ENCODE measurements at regions not wholly inside any gene's neighbourhood (a gene's known extent, or its start where the extent isn't known, plus 50 kb on each side); places are given as distances from the start of the nearest gene placed in this dataset.

DNA sequence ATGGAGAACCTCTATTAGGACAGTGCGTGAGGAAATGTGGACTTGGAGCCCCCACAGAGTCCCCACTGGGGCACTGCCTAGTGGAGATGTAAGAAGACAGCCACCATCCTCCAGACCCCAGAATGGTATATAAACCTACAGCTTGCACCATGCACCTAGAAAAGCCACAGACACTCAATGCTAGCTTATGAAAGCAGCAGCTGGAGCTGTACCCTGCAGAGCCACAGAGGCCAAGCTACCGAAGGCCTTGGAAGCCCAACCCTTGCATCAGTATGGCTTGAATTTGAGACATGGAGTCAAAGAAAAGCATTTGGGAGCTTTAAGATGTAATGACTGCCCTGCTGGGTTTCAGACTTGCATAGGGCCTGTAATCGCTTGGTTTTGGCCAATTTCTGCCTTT lies 361.3 kb downstream of the ZNF248 start:
- TF ChIP-seq EZH2 (IDR thresholded peaks at IDR 0.05; ENCODE audit: borderline replicate concordance, control insufficient read depth, low read depth, low read length), result no peak
- no peak for TF ChIP-seq MTA3 (IDR thresholded peaks at IDR 0.05; ENCODE audit: borderline replicate concordance, low read length)
- TF ChIP-seq NR2F1 (conservative IDR thresholded peaks at IDR 0.05), result no peak
- no peak for TF ChIP-seq E2F8 (IDR thresholded peaks at IDR 0.05; ENCODE audit: low read depth, partially characterized antibody)
- no peak for TF ChIP-seq YY1 (IDR thresholded peaks at IDR 0.05; ENCODE audit: low read depth, low read length)
- no peak for TF ChIP-seq CBX3 (IDR thresholded peaks at IDR 0.05; ENCODE audit: borderline replicate concordance, low read depth)
- DNase-seq (ENCODE audit: low read depth, low spot score), result no peak
- in situ Hi-C loops (cut with MboI) (no loop called here), intact Hi-C loops (cut with micrococcal nuclease; ENCODE audit: unreplicated experiment) (no loop called here)
- no peak for FAIRE-seq
- no peak overlapping the region for H3K9ac ChIP-seq (ENCODE audit: control insufficient read depth, insufficient read depth, low read length)
- no peaks in the 10 kb centered on the region for H3K27me3 ChIP-seq (replicated peaks in 1 of 2; ENCODE audit: control insufficient read depth in 2 of 2, insufficient read depth in 2 of 2, low read length in 1 of 2)
- H3K4me2 ChIP-seq (ENCODE audit: control insufficient read depth, insufficient read depth), result no peak overlapping the region
- no peaks in the 10 kb centered on the region for H3K79me2 ChIP-seq (ENCODE audit: control insufficient read depth, insufficient read depth, low read length)
- 21% methylated on average over 3 of the region's 3 CpGs for WGBS (ENCODE audit: insufficient coverage, insufficient replicate concordance, low lambda C conversion rate, missing lambda C conversion rate)
- H3K4me3 ChIP-seq, result no peak overlapping the region
- no TSS peak for BruUV-seq (replicated peaks)
- ChIA-PET SMC1A (ENCODE audit: uncharacterized antibody, unreplicated experiment) (interaction anchor here (0.7 to 2.5 kb wide), 14 partner anchors 12 to 1860 kb away, joined by 3 to 16 read pairs (median 5); no protein-coding TSS in a partner anchor), RAD21 (ENCODE audit: unreplicated experiment) (interaction anchor here (0.6 to 1.9 kb wide), 6 partner anchors 11 to 607 kb away, joined by 3 to 22 read pairs (median 4); no protein-coding TSS in a partner anchor), CTCF (interaction anchor here (0.8 to 2.5 kb wide), 14 partner anchors 9 to 1861 kb away, joined by 3 to 50 read pairs (median 6); no protein-coding TSS in a partner anchor), POLR2A (no interaction called here)
- ATAC-seq, result no peak
- no peak overlapping the region for H3K27ac ChIP-seq (ENCODE audit: control insufficient read depth, insufficient read depth)
- H2AFZ ChIP-seq (ENCODE audit: control insufficient read depth, low read depth, low read length), result no peak overlapping the region
- H3K4me1 ChIP-seq (ENCODE audit: control insufficient read depth, insufficient read depth, low read length), result no peaks in the 10 kb centered on the region
- H3K9me3 ChIP-seq (replicated peaks; ENCODE audit: control insufficient read depth, insufficient read depth, low read length), result no peaks in the 10 kb centered on the region
- H4K20me1 ChIP-seq (ENCODE audit: control insufficient read depth, insufficient read depth), result no peaks in the 10 kb centered on the region
- no peaks in the 10 kb centered on the region for H3K36me3 ChIP-seq (ENCODE audit: control insufficient read depth in 2 of 2, insufficient read depth in 2 of 2, low read length in 1 of 2)

All from GM12878 (cell line).